ENCODE measurements at regions not wholly inside any gene's neighbourhood (a gene's known extent, or its start where the extent isn't known, plus 50 kb on each side); places are given as distances from the start of the nearest gene placed in this dataset.

GRCh38 chr1:220407191-220407590, 120.7 kb upstream of the MARK1 start:
- DNase-seq: no peak
- H3K4me3 ChIP-seq: no peak overlapping the region
- ATAC-seq (ENCODE audit: low FRiP score in 2 of 2): no peak

GRCh38 chr1:220398238-220398637, 126.0 kb upstream of the RAB3GAP2 start:
- TF ChIP-seq CTCF (IDR thresholded peaks at IDR 0.05): no peak
- TF ChIP-seq EP300 (IDR thresholded peaks at IDR 0.05): no peak
- TF ChIP-seq POLR2A (IDR thresholded peaks at IDR 0.05): no peak
- TF ChIP-seq POLR2AphosphoS5 (IDR thresholded peaks at IDR 0.05): no peak
- 88 to 93% methylated on average over 2 of the region's 2 CpGs for WGBS, 2 donors
- Histone ChIP-seq H3K4me1 (no peaks in the 10 kb centered on the region), H3K27ac (no peak overlapping the region), H3K9me3 (no peaks in the 10 kb centered on the region), H3K4me3 (no peak overlapping the region), H3K27me3 (no peaks in the 10 kb centered on the region), H3K36me3 (no peaks in the 10 kb centered on the region)
- ATAC-seq (ENCODE audit: low FRiP score in 2 of 2): no peak
- DNase-seq: no peak

More at GRCh38 chr1:220407191-220407590, 120.7 kb upstream of the MARK1 start:
- Histone ChIP-seq H3K4me1 (no peaks in the 10 kb centered on the region), H3K36me3 (no peaks in the 10 kb centered on the region), H3K9me3 (no peaks in the 10 kb centered on the region), H3K27me3 (no peaks in the 10 kb centered on the region), H3K27ac (no peak overlapping the region)
- TF ChIP-seq EP300 (IDR thresholded peaks at IDR 0.05): no peak
- no peak for TF ChIP-seq POLR2AphosphoS5 (IDR thresholded peaks at IDR 0.05)
- TF ChIP-seq CTCF (IDR thresholded peaks at IDR 0.05): no peak
- TF ChIP-seq POLR2A (IDR thresholded peaks at IDR 0.05): no peak

- H3K4me3 ChIP-seq: no peak overlapping the region
- H3K27ac ChIP-seq: no peak overlapping the region
- H3K27me3 ChIP-seq: no peaks in the 10 kb centered on the region
- DNase-seq (no peak), ATAC-seq (ENCODE audit: low FRiP score in 2 of 2) (no peak)
- H3K4me1 ChIP-seq: no peaks in the 10 kb centered on the region
- H3K36me3 ChIP-seq: no peaks in the 10 kb centered on the region
- H3K9me3 ChIP-seq: no peaks in the 10 kb centered on the region
- TF ChIP-seq POLR2AphosphoS5 (IDR thresholded peaks at IDR 0.05) (no peak), POLR2A (IDR thresholded peaks at IDR 0.05) (no peak), EP300 (IDR thresholded peaks at IDR 0.05) (no peak), CTCF (IDR thresholded peaks at IDR 0.05) (no peak)
- WGBS, 2 donors: 56 to 72% methylated on average over 2 of the region's 2 CpGs
These were observed 119.2 kb upstream of the RAB3GAP2 start for GRCh38 chr1:220391491-220391890.

GRCh38 chr1:220389634-220390033, 117.4 kb upstream of the RAB3GAP2 start:
- TF ChIP-seq POLR2AphosphoS5 (IDR thresholded peaks at IDR 0.05) (no peak), CTCF (IDR thresholded peaks at IDR 0.05) (no peak), POLR2A (IDR thresholded peaks at IDR 0.05) (no peak), EP300 (IDR thresholded peaks at IDR 0.05) (no peak)
- H3K4me1 ChIP-seq: no peaks in the 10 kb centered on the region
- no peaks in the 10 kb centered on the region for H3K36me3 ChIP-seq
- DNase-seq: no peak
- ATAC-seq (ENCODE audit: low FRiP score in 2 of 2): no peak
- no peak overlapping the region for H3K4me3 ChIP-seq
- 68 to 77% methylated on average over 5 of the region's 5 CpGs for WGBS, 2 donors
- no peaks in the 10 kb centered on the region for H3K27me3 ChIP-seq
- no peaks in the 10 kb centered on the region for H3K9me3 ChIP-seq
- no peak overlapping the region for H3K27ac ChIP-seq

GRCh38 chr1:220386494-220387195, 114.4 kb upstream of the RAB3GAP2 start:
- H3K4me3 ChIP-seq: no peak overlapping the region
- no peak overlapping the region for H3K27ac ChIP-seq
- WGBS, 2 donors: 50 to 55% methylated on average over 3 of the region's 3 CpGs
- H3K27me3 ChIP-seq: no peaks in the 10 kb centered on the region
- DNase-seq (no peak), ATAC-seq (ENCODE audit: low FRiP score in 2 of 2) (no peak)
- no peaks in the 10 kb centered on the region for H3K36me3 ChIP-seq
- H3K9me3 ChIP-seq: no peaks in the 10 kb centered on the region
- H3K4me1 ChIP-seq: no peaks in the 10 kb centered on the region
- TF ChIP-seq POLR2A (IDR thresholded peaks at IDR 0.05) (no peak), POLR2AphosphoS5 (IDR thresholded peaks at IDR 0.05) (no peak), CTCF (IDR thresholded peaks at IDR 0.05) (no peak), EP300 (IDR thresholded peaks at IDR 0.05) (no peak)

All from upper lobe of left lung (tissue), 6 donors.